OCI-LY3 (cell line): ENCODE measurements at regions not wholly inside any gene's neighbourhood (a gene's known extent, or its start where the extent isn't known, plus 50 kb on each side); places are given as distances from the start of the nearest gene placed in this dataset.
"Not testable (repeated sequence)": the region's sequence is repeated elsewhere in the genome, so short reads cannot be mapped to it uniquely, and the experiment has no call there.

Experiments
- H2AFZ ChIP-seq: fragments of 200-600, 300-600 bp; shearing (Covaris generic); 2 replicates; pipeline ENCODE4 v1.6.0; 2014; ENCODE audit warnings: antibody characterized with exemption, low read depth, low read length
- H3K27ac ChIP-seq: fragments of 200-600, 300-600 bp; sonication (generic); 2 replicates; pipeline ENCODE4 v1.5.1; 2014; ENCODE audit warnings: mild to moderate bottlenecking, low read length, moderate library complexity, mixed read lengths
- H3K27me3 ChIP-seq: fragments of 200-600, 300-600 bp; sonication (generic); 2 replicates; pipeline ENCODE4 v1.6.1; 2014; ENCODE audit warnings: low read depth, low read length, mixed read lengths
- H3K36me3 ChIP-seq: fragments of 200-600, 300-600 bp; sonication (generic); replicated peaks from 2 replicates; pipeline ENCODE3; 2014; ENCODE audit warnings: low read depth, low read length, mixed read lengths
- H3K4me1 ChIP-seq: fragments of 300-600, 200-600 bp; sonication (generic); 2 replicates; pipeline ENCODE4 v1.6.1; 2014; ENCODE audit warnings: low read length, mixed read lengths
- H3K4me2 ChIP-seq: fragments of 200-600, 300-600 bp; sonication (generic); 2 replicates; pipeline ENCODE4 v1.6.1; 2014; ENCODE audit warnings: low read length, mixed read lengths
- H3K4me3 ChIP-seq: fragments of 300-600, 200-600 bp; sonication (generic); 2 replicates; pipeline ENCODE4 v1.5.1; 2014; ENCODE audit warnings: antibody characterized with exemption, mild to moderate bottlenecking, low read length, moderate library complexity
- H3K79me2 ChIP-seq: fragments of 300-600, 200-600 bp; shearing (Covaris generic); 2 replicates; pipeline ENCODE4 v1.6.1; 2014; ENCODE audit warnings: mild to moderate bottlenecking, low read length, mixed read lengths
- H3K9ac ChIP-seq: fragments of 300-600, 200-600 bp; shearing (Covaris generic); 2 replicates; pipeline ENCODE4 v1.6.0; 2014; ENCODE audit warnings: mild to moderate bottlenecking, low read length, moderate library complexity
- H3K9me3 ChIP-seq: fragments of 200-600, 300-600 bp; shearing (Covaris generic); 2 replicates; pipeline ENCODE4 v1.6.1; 2014; ENCODE audit warnings: low read length, mixed read lengths; ENCODE audit not compliant: insufficient read depth
- H4K20me1 ChIP-seq: fragments of 200-600, 300-600 bp; sonication (generic); 2 replicates; pipeline ENCODE4 v1.6.1; 2016; ENCODE audit warnings: low read length, mixed read lengths; ENCODE audit not compliant: insufficient read depth
- CTCF ChIP-seq: fragments of 200-600, 300-600 bp; sonication (generic); IDR thresholded peaks from 2 replicates; pipeline ENCODE4 v1.5.1; 2014; ENCODE audit warnings: antibody characterized with exemption, low read length, low read depth
- EZH2phosphoT487 ChIP-seq: fragments of 200-600 bp; shearing (Covaris generic); IDR thresholded peaks from 2 replicates; pipeline ENCODE4 v1.6.1; 2018; ENCODE audit warnings: antibody characterized with exemption, mixed run types, low read depth

GRCh38 chrX:82528525-82528924, 979.6 kb upstream of the POU3F4 start:
- H3K4me3 ChIP-seq: no peak overlapping the region
- H3K36me3 ChIP-seq: no peaks in the 10 kb centered on the region
- H3K4me2 ChIP-seq: no peak overlapping the region
- no peaks in the 10 kb centered on the region for H4K20me1 ChIP-seq
- H3K9me3 ChIP-seq: no peaks in the 10 kb centered on the region
- H2AFZ ChIP-seq: no peak overlapping the region
- no peak overlapping the region for H3K27ac ChIP-seq
- H3K4me1 ChIP-seq: no peaks in the 10 kb centered on the region
- TF ChIP-seq CTCF (no peak), EZH2phosphoT487 (no peak)
- no peaks in the 10 kb centered on the region for H3K79me2 ChIP-seq
- no peak overlapping the region for H3K9ac ChIP-seq
- H3K27me3 ChIP-seq: no peaks in the 10 kb centered on the region

GRCh38 chrX:82534086-82534597, 973.9 kb upstream of the POU3F4 start:
- no peak for TF ChIP-seq EZH2phosphoT487
- TF ChIP-seq CTCF: no peak
- H3K9me3 ChIP-seq: no peaks in the 10 kb centered on the region
- H3K36me3 ChIP-seq: no peaks in the 10 kb centered on the region
- no peak overlapping the region for H2AFZ ChIP-seq
- H4K20me1 ChIP-seq: no peaks in the 10 kb centered on the region
- no peak overlapping the region for H3K4me3 ChIP-seq
- no peaks in the 10 kb centered on the region for H3K27me3 ChIP-seq
- no peak overlapping the region for H3K9ac ChIP-seq
- no peaks in the 10 kb centered on the region for H3K79me2 ChIP-seq
- no peak overlapping the region for H3K27ac ChIP-seq
- H3K4me2 ChIP-seq: no peak overlapping the region
- H3K4me1 ChIP-seq: no peaks in the 10 kb centered on the region

GRCh38 chrX:82537205-82537604, 970.9 kb upstream of the POU3F4 start:
- not testable (repeated sequence) for H3K4me2 ChIP-seq

DNA sequence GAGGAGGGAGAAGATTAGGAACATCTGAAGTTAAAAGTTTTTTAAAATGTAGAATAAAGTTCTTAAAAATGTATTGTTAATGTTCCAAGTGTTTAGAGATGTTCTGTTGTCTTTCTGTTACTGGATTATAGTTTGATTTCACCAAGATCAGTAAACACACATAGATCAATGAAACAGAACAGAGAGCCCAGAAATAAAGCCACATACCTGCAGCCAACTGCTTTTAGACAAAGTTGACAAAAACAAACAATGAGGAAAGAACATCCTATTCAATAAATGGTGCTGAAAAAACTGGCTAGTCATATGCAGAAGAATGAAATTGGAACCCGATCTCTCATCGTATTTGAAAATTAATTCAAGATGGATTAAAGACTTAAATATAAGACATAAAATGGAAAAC, 966.3 kb upstream of the POU3F4 start:
- no peak overlapping the region for H2AFZ ChIP-seq
- no peaks in the 10 kb centered on the region for H3K4me1 ChIP-seq
- no peaks in the 10 kb centered on the region for H3K9me3 ChIP-seq
- H3K4me2 ChIP-seq: no peak overlapping the region
- H4K20me1 ChIP-seq: no peaks in the 10 kb centered on the region
- H3K27ac ChIP-seq: no peak overlapping the region
- no peaks in the 10 kb centered on the region for H3K79me2 ChIP-seq
- no peak overlapping the region for H3K4me3 ChIP-seq
- H3K36me3 ChIP-seq: no peaks in the 10 kb centered on the region
- H3K27me3 ChIP-seq: no peaks in the 10 kb centered on the region
- no peak overlapping the region for H3K9ac ChIP-seq
- TF ChIP-seq CTCF: no peak
- no peak for TF ChIP-seq EZH2phosphoT487

More at GRCh38 chrX:82537205-82537604, 970.9 kb upstream of the POU3F4 start:
- not testable (repeated sequence) for H3K79me2 ChIP-seq, H3K27ac ChIP-seq, H3K27me3 ChIP-seq, H3K9ac ChIP-seq, H3K9me3 ChIP-seq, H2AFZ ChIP-seq, H3K4me3 ChIP-seq, H4K20me1 ChIP-seq, H3K36me3 ChIP-seq, H3K4me1 ChIP-seq

- H3K4me2 ChIP-seq, H2AFZ ChIP-seq, H3K36me3 ChIP-seq, H3K9ac ChIP-seq, H3K9me3 ChIP-seq, H3K79me2 ChIP-seq, H3K27me3 ChIP-seq, H4K20me1 ChIP-seq, H3K27ac ChIP-seq, H3K4me3 ChIP-seq, H3K4me1 ChIP-seq: not testable (repeated sequence)
Observed at GRCh38 chrX:82552201-82552600, 955.9 kb upstream of the POU3F4 start.
